IMR-90 (cell line): ENCODE measurements at regions not wholly inside any gene's neighbourhood (a gene's known extent, or its start where the extent isn't known, plus 50 kb on each side); places are given as distances from the start of the nearest gene placed in this dataset.

Experiments
- ATAC-seq: fragments of 200-7000 bp; cut with Tn5 transposase; 2 replicates; pipeline ENCODE4 v1.9.1; 2020; ENCODE audit warnings: low read depth, mild to moderate bottlenecking, moderate library complexity
- BruUV-seq: library from RNA; stranded (reverse); fragments of 400-500 nt; replicated peaks from 2 replicates; lab custom pipeline; 2021; lab: Mats Ljungman, UMichigan
- CTCF ChIA-PET: fragments of 300-600 bp; formaldehyde crosslinking; extraction: SDS; loops from one replicate; lab custom pipeline; 2021; ENCODE audit warnings: antibody characterized with exemption; lab: Yijun Ruan, JAX
- POLR2A ChIA-PET: fragments of 300-600 bp; sonication (Branson Sonifier 250); formaldehyde crosslinking; loops from one replicate; lab custom pipeline; 2022; ENCODE audit warnings: antibody characterized with exemption; ENCODE audit not compliant: unreplicated experiment; lab: Charles Lee
- DNase-seq: peaks from one replicate; pipeline ENCODE4 v3.0.0; 2013
- H2AFZ ChIP-seq: replicated peaks from 2 replicates; pipeline ENCODE3; 2013; ENCODE audit warnings: low read length, mild to moderate bottlenecking; ENCODE audit not compliant: poor library complexity
- H2AK5ac ChIP-seq: 2 replicates; pipeline ENCODE4 v1.6.1; 2013; ENCODE audit warnings: low read depth, low read length, inconsistent platforms
- H2AK9ac ChIP-seq: replicated peaks from 2 replicates; pipeline ENCODE3; 2013; ENCODE audit warnings: mild to moderate bottlenecking, low read depth, low read length, moderate library complexity; ENCODE audit not compliant: poor library complexity
- H2BK120ac ChIP-seq: 2 replicates; pipeline ENCODE4 v1.6.1; 2013; ENCODE audit warnings: low read depth, low read length, inconsistent platforms
- H2BK15ac ChIP-seq: 3 replicates; pipeline ENCODE4 v1.6.1; 2013; ENCODE audit warnings: low read depth, low read length, inconsistent platforms
- H2BK20ac ChIP-seq: 2 replicates; pipeline ENCODE4 v1.6.1; 2013; ENCODE audit warnings: low read depth, mild to moderate bottlenecking, inconsistent platforms, low read length, moderate library complexity
- H2BK5ac ChIP-seq: 2 replicates; pipeline ENCODE4 v1.6.1; 2013; ENCODE audit warnings: mild to moderate bottlenecking, low read depth, low read length, inconsistent platforms; ENCODE audit not compliant: poor library complexity, severe bottlenecking
- H3K14ac ChIP-seq: replicated peaks from 2 replicates; pipeline ENCODE4 v1.6.1; 2013; ENCODE audit warnings: low read depth, low read length, inconsistent platforms
- H3K18ac ChIP-seq: 2 replicates; pipeline ENCODE4 v1.6.1; 2013; ENCODE audit warnings: low read depth, low read length, control low read depth
- H3K23ac ChIP-seq: 2 replicates; pipeline ENCODE4 v1.6.1; 2013; ENCODE audit warnings: low read depth, low read length, inconsistent platforms
- H3K27ac ChIP-seq: 2 replicates; pipeline ENCODE4 v1.5.1; 2013; ENCODE audit warnings: mild to moderate bottlenecking, control low read depth, low read length; ENCODE audit not compliant: insufficient read depth
- H3K27me3 ChIP-seq: 2 replicates; pipeline ENCODE4 v1.6.1; 2013; ENCODE audit warnings: low read length; ENCODE audit not compliant: control insufficient read depth, insufficient read depth
- H3K36me3 ChIP-seq: 2 replicates; pipeline ENCODE4 v1.6.1; 2013; ENCODE audit warnings: low read length, mixed read lengths; ENCODE audit not compliant: control insufficient read depth, insufficient read depth
- H3K4ac ChIP-seq: 2 replicates; pipeline ENCODE4 v1.6.1; 2013; ENCODE audit warnings: low read depth, low read length, inconsistent platforms
- H3K4me1 ChIP-seq: 2 replicates; pipeline ENCODE4 v1.6.1; 2013; ENCODE audit warnings: low read length, mixed read lengths; ENCODE audit not compliant: control insufficient read depth, insufficient read depth
- H3K4me2 ChIP-seq: 2 replicates; pipeline ENCODE4 v1.6.1; 2013; ENCODE audit warnings: low read depth, mild to moderate bottlenecking, control low read depth, low read length, moderate library complexity
- H3K4me3 ChIP-seq: 2 replicates; pipeline ENCODE4 v1.5.1; 2013; ENCODE audit warnings: low read depth, mild to moderate bottlenecking, control low read depth, low read length, moderate library complexity; ENCODE audit not compliant: insufficient read depth
- H3K56ac ChIP-seq: 2 replicates; pipeline ENCODE4 v1.6.1; 2013; ENCODE audit warnings: low read length, inconsistent platforms; ENCODE audit not compliant: insufficient read depth; ENCODE audit errors: extremely low read depth
- H3K79me1 ChIP-seq, 2 experiments: 2 replicates each; pipeline ENCODE4 v1.6.1; 2013; ENCODE audit warnings: low read length in 2 of 2, inconsistent platforms in 1 of 2, low read depth in 1 of 2
- H3K9ac ChIP-seq: 2 replicates; pipeline ENCODE4 v1.6.1; 2013; ENCODE audit warnings: low read depth, low read length, control low read depth
- H3K9me1 ChIP-seq: 2 replicates; pipeline ENCODE4 v1.6.1; 2013; ENCODE audit warnings: low read length, inconsistent platforms; ENCODE audit not compliant: insufficient read depth
- H3K9me3 ChIP-seq: 2 replicates; pipeline ENCODE4 v1.6.1; 2013; ENCODE audit warnings: low read length; ENCODE audit not compliant: control insufficient read depth, insufficient read depth
- H4K20me1 ChIP-seq: 2 replicates; pipeline ENCODE4 v1.6.1; 2013; ENCODE audit warnings: low read length, inconsistent platforms; ENCODE audit not compliant: insufficient read depth
- H4K5ac ChIP-seq: 2 replicates; pipeline ENCODE4 v1.6.1; 2013; ENCODE audit warnings: mild to moderate bottlenecking, low read depth, low read length, control low read depth
- H4K8ac ChIP-seq, 2 experiments: 2 replicates each; pipeline ENCODE4 v1.6.1; 2013; ENCODE audit warnings: low read depth in 2 of 2, low read length in 2 of 2, control low read depth in 1 of 2, inconsistent platforms in 1 of 2
- H4K91ac ChIP-seq: 2 replicates; pipeline ENCODE4 v1.6.1; 2013; ENCODE audit warnings: low read depth, low read length, inconsistent platforms; ENCODE audit not compliant: insufficient read depth
- CEBPB ChIP-seq: IDR thresholded peaks from 2 replicates; pipeline ENCODE4 v1.6.1; 2012; ENCODE audit warnings: low read depth, low read length, improper control_type of control experiment
- CTCF ChIP-seq: conservative IDR thresholded peaks from 2 replicates; pipeline ENCODE4 v1.5.1; 2012; ENCODE audit warnings: mild to moderate bottlenecking, low read depth, low read length, improper control_type of control experiment
- ELK1 ChIP-seq: fragments of 150-350 bp; IDR thresholded peaks from 2 replicates; pipeline ENCODE4 v1.6.1; 2016; ENCODE audit warnings: low read depth, mild to moderate bottlenecking, low read length, moderate library complexity, borderline replicate concordance
- FOS ChIP-seq: fragments of 150-350 bp; IDR thresholded peaks from 2 replicates; pipeline ENCODE4 v1.6.1; 2016; ENCODE audit warnings: low read depth, low read length
- MAFK ChIP-seq: IDR thresholded peaks from 2 replicates; pipeline ENCODE4 v1.6.1; 2012; ENCODE audit warnings: low read depth, low read length, improper control_type of control experiment
- MXI1 ChIP-seq: IDR thresholded peaks from 2 replicates; pipeline ENCODE4 v1.6.1; 2012; ENCODE audit warnings: low read depth, mild to moderate bottlenecking, low read length, moderate library complexity, borderline replicate concordance
- NFE2L2 ChIP-seq: fragments of 150-350 bp; IDR thresholded peaks from 2 replicates; pipeline ENCODE4 v1.6.1; 2016; ENCODE audit warnings: low read depth, mild to moderate bottlenecking, low read length
- RAD21 ChIP-seq: IDR thresholded peaks from 2 replicates; pipeline ENCODE4 v1.6.1; 2012; ENCODE audit warnings: low read length, improper control_type of control experiment
- RCOR1 ChIP-seq: IDR thresholded peaks from 2 replicates; pipeline ENCODE4 v1.6.1; 2012; ENCODE audit warnings: mild to moderate bottlenecking, low read length, improper control_type of control experiment; ENCODE audit not compliant: insufficient replicate concordance
- SMC3 ChIP-seq: fragments of 150-350 bp; IDR thresholded peaks from 2 replicates; pipeline ENCODE4 v1.6.1; 2016; ENCODE audit warnings: low read depth, mild to moderate bottlenecking, antibody characterized with exemption, low read length, moderate library complexity
- WGBS, 2 experiments: methylation state at CpG; one replicate each; pipeline versions ENCODE4 v1.1.5 to v1.1.7; 2013; ENCODE audit warnings: missing lambda C conversion rate in 2 of 2; ENCODE audit not compliant: insufficient read length in 1 of 2; ENCODE audit errors: extremely low coverage in 2 of 2; 5-methylcytosine and 5-hydroxymethylcytosine counted together
- dilution Hi-C: fragments of 300-500 bp; cut with HindIII; formaldehyde crosslinking; loops from one replicate; pipeline ENCODE4 v1.14.3; 2018; ENCODE audit warnings: low sequenced_read_pairs; ENCODE audit not compliant: unreplicated experiment
- in situ Hi-C: fragments of 300-500 bp; cut with MboI; formaldehyde crosslinking; loops from 3 replicates; pipeline ENCODE4 v1.14.3; 2019; ENCODE audit warnings: low sequenced_read_pairs, inconsistent platforms, mixed read lengths
- intact Hi-C: fragments of 100-400 bp; cut with micrococcal nuclease; formaldehyde crosslinking; loops from 2 replicates; pipeline ENCODE4 v1.10.0; 2022

GRCh38 chr12:34350092-34351041 is 328.1 kb downstream of the ALG10 start:
- BruUV-seq = no TSS peak
- dilution Hi-C loops = no loop called here

More at GRCh38 chr12:34350092-34351041, 328.1 kb downstream of the ALG10 start:
- no peak for DNase-seq
- intact Hi-C loops = no loop called here
- Histone ChIP-seq H2BK20ac (no peak overlapping the region), H2AK5ac (no peak overlapping the region), H3K27me3 (no peaks in the 10 kb centered on the region), H3K23ac (no peak overlapping the region), H4K8ac (no peak overlapping the region), H4K91ac (no peak overlapping the region), H2AFZ (no peak overlapping the region), H4K20me1 (no peaks in the 10 kb centered on the region), H2BK15ac (no peak overlapping the region), H3K9me3 (peaks cover 15% of the 10 kb centered on the region; the same call in 1 of the 2 replicates), H4K5ac (no peak overlapping the region), H3K14ac (no peak overlapping the region), H3K56ac (no peak overlapping the region), H3K4me1 (no peaks in the 10 kb centered on the region), H3K27ac (no peak overlapping the region), H3K79me1 (no peaks in the 10 kb centered on the region), H2BK120ac (no peak overlapping the region), H3K4me3 (no peak overlapping the region), H3K4me2 (no peak overlapping the region), H3K9me1 (no peaks in the 10 kb centered on the region), H3K9ac (no peak overlapping the region), H3K4ac (no peak overlapping the region), H2BK5ac (no peak overlapping the region), H2AK9ac (no peak overlapping the region), H3K18ac (no peak overlapping the region), H3K36me3 (no peaks in the 10 kb centered on the region)
- POLR2A ChIA-PET = no interaction called here
- in situ Hi-C loops = no loop called here
- CTCF ChIA-PET = no interaction called here
- 54% methylated on average over 9 of the region's 56 CpGs; no CpG with 5 or more reads in 1 of the 2 experiments for WGBS, 2 experiments
- TF ChIP-seq NFE2L2 (no peak), RCOR1 (no peak), RAD21 (no peak), FOS (no peak), MXI1 (no peak), CTCF (no peak), SMC3 (no peak), ELK1 (no peak), CEBPB (no peak), MAFK (no peak)
- ATAC-seq = no peak
